ENCODE measurements at regions not wholly inside any gene's neighbourhood (a gene's known extent, or its start where the extent isn't known, plus 50 kb on each side); places are given as distances from the start of the nearest gene placed in this dataset.

- Histone ChIP-seq H3K4me1 (ENCODE audit: control insufficient read depth, insufficient read depth, low read length) (no peaks in the 10 kb centered on the region), H3K4me3 (ENCODE audit: low read depth in 2 of 2, low read length in 2 of 2) (no peak overlapping the region), H3K27ac (ENCODE audit: low read length) (no peak overlapping the region), H3K9me3 (ENCODE audit: control insufficient read depth, insufficient read depth, low read depth, low read length) (no peaks in the 10 kb centered on the region), H3K36me3 (ENCODE audit: control insufficient read depth, insufficient read depth, low read length) (no peaks in the 10 kb centered on the region), H3K27me3 (ENCODE audit: control insufficient read depth, insufficient read depth, low read length) (no peaks in the 10 kb centered on the region)
- ChIA-PET POLR2A (no interaction called here), CTCF (no interaction called here)
- BruUV-seq (replicated peaks) = no TSS peak
- TF ChIP-seq POLR2AphosphoS5 (IDR thresholded peaks at IDR 0.05; ENCODE audit: low read depth, low read length) (no peak), SIN3A (IDR thresholded peaks at IDR 0.05; ENCODE audit: borderline replicate concordance, insufficient read depth, low read depth, low read length) (no peak), REST (IDR thresholded peaks at IDR 0.05; ENCODE audit: insufficient read depth in 1 of 2, low read depth in 2 of 2, low read length in 1 of 2) (no peak), TCF7L2 (IDR thresholded peaks at IDR 0.05; ENCODE audit: low read depth, low read length) (no peak), CTCF (IDR thresholded peaks at IDR 0.05) (no peak)
- ATAC-seq (no peak), DNase-seq (ENCODE audit: low read depth, low spot score) (no peak)
- intact Hi-C loops (cut with micrococcal nuclease; ENCODE audit: unreplicated experiment) = no loop called here
- in situ Hi-C loops (cut with HindIII; ENCODE audit: low pct_unique_long_range_greater_than_20kb, low sequenced_read_pairs) = no loop called here
Observed at GRCh38 chr3:43215138-43215537, 71.2 kb upstream of the SNRK start.

- POLR2A ChIA-PET = no interaction called here
- DNase-seq (ENCODE audit: low read depth, low spot score) = no peak
- in situ Hi-C loops (cut with HindIII; ENCODE audit: low pct_unique_long_range_greater_than_20kb, low sequenced_read_pairs) (no loop called here), intact Hi-C loops (cut with micrococcal nuclease; ENCODE audit: unreplicated experiment) (no loop called here)
- Histone ChIP-seq H3K27me3 (ENCODE audit: control insufficient read depth, insufficient read depth, low read length) (no peaks in the 10 kb centered on the region), H3K4me3 (ENCODE audit: low read depth in 2 of 2, low read length in 2 of 2) (no peak overlapping the region), H3K9me3 (ENCODE audit: control insufficient read depth, insufficient read depth, low read depth, low read length) (no peaks in the 10 kb centered on the region), H3K36me3 (ENCODE audit: control insufficient read depth, insufficient read depth, low read length) (no peaks in the 10 kb centered on the region), H3K4me1 (ENCODE audit: control insufficient read depth, insufficient read depth, low read length) (no peaks in the 10 kb centered on the region), H3K27ac (ENCODE audit: low read length) (no peak overlapping the region)
- no peak for ATAC-seq
- no TSS peak for BruUV-seq (replicated peaks)
- CTCF ChIA-PET = no interaction called here
- TF ChIP-seq REST (IDR thresholded peaks at IDR 0.05; ENCODE audit: insufficient read depth in 1 of 2, low read depth in 2 of 2, low read length in 1 of 2) (no peak), SIN3A (IDR thresholded peaks at IDR 0.05; ENCODE audit: borderline replicate concordance, insufficient read depth, low read depth, low read length) (no peak), TCF7L2 (IDR thresholded peaks at IDR 0.05; ENCODE audit: low read depth, low read length) (no peak), POLR2AphosphoS5 (IDR thresholded peaks at IDR 0.05; ENCODE audit: low read depth, low read length) (no peak), CTCF (IDR thresholded peaks at IDR 0.05) (no peak)
Observed at GRCh38 chr3:43214616-43215015, 71.7 kb upstream of the SNRK start.
